Middle frontal gyrus (tissue), 1 donor: ENCODE measurements at regions not wholly inside any gene's neighbourhood (a gene's known extent, or its start where the extent isn't known, plus 50 kb on each side); places are given as distances from the start of the nearest gene placed in this dataset.

Experiments
- DNase-seq: peaks from one replicate; pipeline ENCODE4 v3.0.0-alpha.2; 2015; ENCODE audit warnings: low spot score; ENCODE audit errors: extremely low spot score

DNA sequence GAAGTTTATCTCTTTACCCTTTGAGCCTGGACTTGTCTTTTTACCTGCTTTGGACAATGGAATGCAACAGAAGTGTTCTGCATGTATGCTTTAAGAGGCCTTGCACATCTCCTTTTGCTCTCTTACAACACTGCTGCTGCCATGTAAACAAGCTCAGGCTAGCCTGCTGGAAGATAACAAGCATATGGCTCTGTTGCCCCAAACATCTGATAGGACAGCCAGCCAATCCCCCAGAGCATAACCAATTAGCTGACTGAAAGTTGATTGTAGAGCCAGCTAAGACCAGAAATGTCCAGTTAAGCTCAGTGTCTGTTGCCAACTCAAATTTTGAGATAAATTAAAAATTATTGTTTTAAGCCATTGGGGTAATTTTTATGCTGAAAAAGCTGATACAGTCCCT, 510.6 kb upstream of the CNKSR2 start:
- no peak for DNase-seq

DNA sequence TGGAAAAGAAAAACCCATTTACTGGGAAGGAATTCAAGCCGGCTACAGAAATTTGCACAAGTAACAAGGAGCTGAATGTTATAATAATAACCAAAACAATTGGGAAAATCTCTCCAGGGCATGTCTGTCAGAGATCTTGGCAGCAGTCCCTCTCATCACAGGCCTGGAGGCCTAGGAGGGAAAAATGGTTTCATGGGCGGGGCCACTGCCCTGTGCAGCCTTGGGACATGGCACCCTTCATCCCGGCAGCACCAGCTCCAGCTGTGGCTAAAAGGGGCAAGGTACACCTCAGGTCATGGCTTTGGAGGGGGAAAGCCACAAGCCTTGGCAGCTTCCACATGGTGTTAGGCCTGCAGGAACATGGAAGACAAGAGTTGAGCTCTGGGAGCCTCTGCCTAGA, 513.1 kb upstream of the CNKSR2 start:
- no peak for DNase-seq

DNA sequence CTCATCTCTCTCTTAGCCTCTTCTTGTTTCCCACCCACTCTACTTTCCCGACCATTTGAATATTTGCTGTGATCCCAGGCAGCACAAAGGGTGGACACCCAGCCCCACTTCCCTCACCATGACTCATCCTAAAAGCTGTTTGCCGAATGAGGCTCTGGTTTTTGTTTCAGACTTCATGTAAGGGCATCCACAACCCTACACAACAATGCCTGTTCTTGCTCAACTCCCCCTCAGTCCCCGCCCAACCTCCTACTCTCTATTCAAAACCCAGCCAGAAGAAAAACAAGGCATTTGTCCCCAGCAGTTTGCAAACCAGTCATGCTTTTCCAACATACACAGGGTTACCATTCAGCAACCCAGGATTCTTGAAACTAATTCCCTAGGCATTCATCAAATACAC, 516.5 kb upstream of the CNKSR2 start:
- DNase-seq: no peak

DNA sequence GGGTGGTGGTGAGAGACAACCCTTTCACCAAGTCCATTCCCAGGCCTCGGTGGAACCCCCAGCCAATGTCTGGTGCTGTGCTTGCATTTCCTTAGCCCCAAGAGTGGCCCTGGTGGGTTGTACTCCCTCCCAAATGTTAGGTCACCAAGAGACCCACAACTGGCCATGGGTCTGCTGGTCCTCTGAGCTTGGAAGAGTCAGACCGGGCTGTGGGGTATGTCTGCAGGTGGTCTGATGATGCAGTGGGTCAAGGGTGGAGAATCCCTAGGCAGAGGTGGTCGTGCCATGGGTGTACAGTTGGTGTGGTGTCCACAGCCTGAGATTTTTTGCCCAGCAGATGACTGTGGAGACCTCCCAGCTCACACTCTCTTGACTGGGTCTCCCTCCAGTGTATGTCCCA, 535.7 kb upstream of the CNKSR2 start:
- DNase-seq: no peak

DNA sequence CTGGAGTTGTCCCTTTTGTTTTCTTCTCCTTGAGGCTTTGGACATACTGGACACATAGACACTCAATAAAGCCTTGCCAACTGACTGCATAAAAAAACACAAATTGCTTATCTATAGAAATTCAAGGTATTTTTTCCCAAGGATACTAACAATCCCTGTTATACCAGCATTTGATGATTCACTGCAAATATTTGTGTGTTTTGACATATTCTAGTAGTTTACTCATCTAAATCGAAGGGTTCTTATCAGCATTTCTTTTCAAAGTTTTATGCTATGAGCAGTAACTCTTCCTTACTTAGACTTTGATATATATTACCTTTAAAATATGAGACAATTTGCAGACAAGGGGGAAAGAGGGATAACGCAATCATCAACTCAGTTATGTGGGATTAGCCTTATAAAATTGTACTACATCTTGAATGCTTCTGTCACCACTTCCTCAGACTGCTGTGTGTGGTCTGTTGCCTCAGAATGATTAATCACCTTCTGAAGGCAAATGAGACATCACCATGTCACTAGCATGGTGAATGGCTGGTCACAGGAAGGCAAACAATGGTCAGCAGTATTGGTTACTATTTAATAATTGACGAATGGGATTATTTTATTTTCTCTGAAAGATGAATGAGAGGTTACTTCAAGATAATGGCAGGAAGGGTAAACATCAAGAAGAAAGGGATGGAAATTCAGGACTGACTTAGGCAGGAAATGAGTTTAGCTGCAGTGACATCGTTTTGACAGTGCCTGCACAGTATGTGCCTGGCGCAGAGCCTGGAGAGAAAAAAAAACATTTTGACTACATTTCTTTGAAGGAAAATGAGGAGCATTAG, 544.3 kb upstream of the CNKSR2 start:
- DNase-seq: no peak

DNA sequence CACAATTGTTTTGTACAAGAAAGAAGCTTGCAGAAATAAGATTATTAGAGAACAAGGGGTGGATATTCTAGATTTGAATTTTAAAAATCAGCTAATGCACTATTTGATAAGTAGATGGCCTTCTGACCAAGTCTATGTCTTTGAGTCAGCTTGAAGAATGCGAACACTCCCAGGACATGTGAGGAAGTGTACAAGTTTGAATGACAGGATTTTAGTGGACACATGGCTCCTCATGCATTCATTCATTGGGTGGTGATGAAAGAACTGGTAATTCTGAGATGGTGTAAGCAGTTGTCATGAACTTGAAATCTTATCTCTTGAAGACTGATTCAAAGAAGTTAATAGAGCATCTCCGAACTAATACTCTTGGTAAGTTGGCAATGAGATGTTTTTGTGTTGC, 548.2 kb upstream of the CNKSR2 start:
- no peak for DNase-seq

DNA sequence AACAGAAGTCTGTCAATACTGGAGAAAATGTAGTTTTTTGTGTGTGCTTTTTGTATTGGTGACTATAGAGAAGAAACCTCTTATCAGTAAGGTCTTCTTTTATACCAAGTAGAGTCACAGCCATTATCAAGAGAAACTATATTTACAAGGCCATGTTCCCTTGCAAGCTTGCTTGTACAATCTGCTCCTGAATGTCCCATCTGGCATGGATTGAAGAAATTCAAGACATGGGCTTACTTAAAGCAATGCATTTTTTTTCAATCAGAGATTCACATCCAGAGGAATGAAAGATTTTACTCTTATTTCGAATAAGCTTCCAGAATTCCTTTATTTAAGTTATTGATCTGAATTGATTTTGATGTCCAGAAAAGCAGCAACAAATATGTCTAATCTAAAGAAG, 537.3 kb upstream of the RPS6KA3 start:
- no peak for DNase-seq

DNA sequence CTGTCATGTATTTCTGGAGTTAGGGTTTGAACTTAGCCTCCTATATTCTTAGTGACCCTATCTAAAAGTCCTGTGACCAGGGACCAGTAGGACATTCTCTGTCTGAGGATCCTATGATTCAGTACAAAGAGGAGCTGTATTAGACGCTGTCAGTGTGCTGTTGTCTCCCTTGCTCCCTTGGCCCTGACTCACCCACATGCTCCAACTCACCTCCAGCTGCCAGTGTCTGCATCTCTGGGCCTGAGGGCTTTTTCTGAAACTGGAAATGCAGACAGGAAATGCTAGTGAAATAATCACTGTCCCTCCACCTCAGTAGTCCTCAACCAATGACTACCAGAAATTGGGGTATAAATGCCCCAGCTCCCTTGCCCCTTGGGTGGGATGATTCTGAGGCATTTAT, 535.3 kb upstream of the RPS6KA3 start:
- no peak for DNase-seq

DNA sequence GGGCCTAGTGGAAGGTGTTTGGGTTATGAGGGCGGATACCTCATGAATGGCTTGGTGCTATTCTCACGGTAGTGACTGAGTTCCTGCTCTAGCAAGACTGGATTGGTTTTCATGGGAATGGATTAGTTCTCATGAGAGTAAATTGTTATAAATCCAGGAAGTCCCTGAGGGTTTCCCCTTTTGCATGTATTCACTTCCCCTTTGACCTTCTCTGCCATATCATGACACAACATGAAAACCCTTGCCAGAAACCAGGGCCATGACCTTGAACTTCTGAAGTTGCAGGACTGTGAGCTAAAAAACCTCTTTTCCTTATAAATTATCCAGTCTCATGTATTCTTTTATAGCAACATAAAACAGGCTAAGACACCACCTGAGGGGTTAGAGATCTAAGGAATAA, 529.7 kb upstream of the RPS6KA3 start:
- no peak for DNase-seq

DNA sequence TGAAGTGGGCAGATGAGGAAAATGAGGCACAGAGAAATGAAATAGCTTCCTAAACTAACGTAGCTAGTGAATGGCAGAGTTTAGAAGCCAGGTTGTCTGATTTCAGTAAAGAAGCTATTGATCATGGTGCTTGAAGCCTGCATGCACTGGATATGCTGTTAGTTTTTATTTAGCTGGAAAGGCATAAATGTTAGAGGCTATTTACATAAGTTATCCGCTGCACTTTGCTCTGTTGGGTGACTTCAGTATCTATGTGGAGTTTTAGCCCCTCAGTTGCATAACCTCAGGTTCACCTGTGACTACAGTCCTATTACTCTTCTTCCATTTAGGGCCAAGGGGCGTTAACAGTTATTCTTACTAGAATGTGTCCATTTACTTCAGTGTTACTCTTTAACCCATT, 522.4 kb upstream of the RPS6KA3 start:
- no peak for DNase-seq

DNA sequence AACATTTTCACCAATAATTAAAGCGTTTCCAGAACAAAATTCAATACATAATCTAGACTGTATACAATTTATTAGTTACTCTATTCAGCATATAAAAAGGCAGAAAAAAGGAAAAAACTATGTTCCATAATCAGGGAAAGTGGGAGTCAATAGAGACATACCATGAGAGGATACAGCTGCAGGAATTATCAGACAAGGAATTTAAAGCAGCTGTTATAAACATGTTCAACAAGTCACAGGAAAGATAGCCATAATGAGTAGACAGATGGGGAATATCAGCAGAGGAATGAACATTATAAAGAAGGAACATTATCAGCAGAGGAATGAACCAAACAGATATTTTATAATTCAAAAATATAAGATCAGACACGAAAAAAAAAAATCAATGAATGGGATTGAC, 500.6 kb upstream of the RPS6KA3 start:
- DNase-seq: no peak

DNA sequence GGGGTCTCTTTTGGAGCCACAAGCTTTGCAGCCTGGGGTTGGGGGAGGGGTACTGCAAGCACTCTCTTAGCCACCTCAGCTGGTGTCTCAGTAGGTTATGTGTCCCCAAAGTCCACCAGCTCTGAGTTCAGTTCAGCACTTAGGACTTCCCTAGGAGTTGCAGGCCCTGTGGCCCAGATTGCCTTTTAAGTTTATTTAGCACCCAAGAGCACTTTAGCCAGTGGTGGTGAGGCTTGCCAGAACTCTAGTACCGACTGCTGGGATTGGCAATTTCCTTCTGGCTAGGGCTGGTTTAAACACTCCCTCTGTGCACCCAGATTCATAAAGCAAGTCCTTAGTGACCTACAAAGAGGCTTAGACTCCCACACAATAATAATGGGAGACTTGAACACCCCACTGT, 489.9 kb upstream of the RPS6KA3 start:
- DNase-seq: no peak

DNA sequence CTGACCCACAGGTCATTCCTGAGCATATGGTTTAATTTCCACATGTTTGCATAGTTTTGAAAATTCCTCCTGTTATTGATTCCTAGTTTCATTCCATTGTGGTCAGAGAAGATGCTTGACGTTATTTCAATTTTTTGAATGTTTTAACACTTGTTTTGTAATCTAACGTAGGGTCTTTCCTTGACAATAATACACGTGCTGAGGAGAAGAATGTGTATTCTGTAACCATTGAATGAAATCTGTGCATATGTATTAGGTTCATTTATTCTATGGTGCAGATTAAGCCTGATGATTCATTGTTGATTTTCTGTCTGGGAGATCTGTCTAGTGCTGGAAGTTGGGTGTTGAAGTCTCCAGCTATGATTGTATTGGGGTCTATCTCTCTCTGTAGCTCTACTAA, 486.4 kb upstream of the RPS6KA3 start:
- no peak for DNase-seq

DNA sequence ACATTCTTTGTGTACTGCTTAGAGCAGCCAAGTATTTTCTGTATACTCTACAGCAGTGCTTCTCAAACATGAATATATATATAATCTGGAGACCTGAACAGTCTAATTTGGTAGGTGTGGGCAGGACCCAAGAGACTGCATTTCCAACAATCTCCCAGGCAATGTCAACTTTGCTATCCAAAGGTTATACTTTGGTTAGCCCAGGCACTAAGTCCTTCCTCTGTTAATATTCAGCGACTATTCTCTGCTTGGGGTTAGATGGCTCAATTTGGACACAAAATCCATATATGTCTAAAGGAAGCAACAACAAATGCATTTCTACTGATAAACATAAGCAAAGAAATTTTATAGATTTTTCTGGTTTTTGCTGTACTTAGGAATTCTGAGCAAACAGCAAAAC, 480.0 kb upstream of the RPS6KA3 start:
- no peak for DNase-seq

DNA sequence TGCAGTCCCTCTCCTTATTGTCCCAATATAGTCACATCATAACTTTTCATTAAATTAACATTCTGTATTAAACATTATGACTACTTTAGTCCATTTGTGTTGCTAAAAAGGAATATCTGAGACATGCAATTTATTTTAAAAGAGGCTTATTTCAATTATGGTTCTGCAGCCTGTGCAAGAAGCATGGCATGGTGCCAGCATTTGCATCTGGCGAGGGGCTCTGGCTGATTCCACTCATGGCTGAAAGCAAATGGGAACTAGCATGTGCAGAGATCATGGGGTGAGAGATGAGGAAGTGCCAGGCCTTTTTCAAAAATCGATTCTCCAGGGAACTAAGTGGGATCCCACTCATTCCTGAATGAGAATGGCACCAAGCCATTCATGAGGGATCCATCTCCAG, 476.3 kb upstream of the RPS6KA3 start:
- no peak for DNase-seq

DNA sequence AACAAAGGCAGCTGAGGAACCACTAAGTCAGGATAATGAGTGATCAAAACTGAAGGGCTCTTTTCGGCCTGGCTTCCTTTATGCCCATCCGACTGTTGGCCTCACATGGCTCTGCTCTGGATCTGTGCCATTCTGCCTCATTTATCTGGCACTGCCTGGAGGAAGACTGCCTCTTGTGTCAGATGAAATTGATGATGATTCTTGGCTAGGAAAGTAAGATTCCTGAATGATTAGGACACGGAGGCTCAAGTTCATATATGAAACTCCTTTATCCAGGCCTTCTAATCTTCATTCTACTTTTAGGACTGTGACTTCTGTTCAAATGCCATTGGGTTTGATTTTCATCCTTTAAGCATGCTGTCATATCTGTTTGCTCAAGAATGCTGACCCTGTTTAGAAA, 475.4 kb upstream of the RPS6KA3 start:
- DNase-seq: no peak

DNA sequence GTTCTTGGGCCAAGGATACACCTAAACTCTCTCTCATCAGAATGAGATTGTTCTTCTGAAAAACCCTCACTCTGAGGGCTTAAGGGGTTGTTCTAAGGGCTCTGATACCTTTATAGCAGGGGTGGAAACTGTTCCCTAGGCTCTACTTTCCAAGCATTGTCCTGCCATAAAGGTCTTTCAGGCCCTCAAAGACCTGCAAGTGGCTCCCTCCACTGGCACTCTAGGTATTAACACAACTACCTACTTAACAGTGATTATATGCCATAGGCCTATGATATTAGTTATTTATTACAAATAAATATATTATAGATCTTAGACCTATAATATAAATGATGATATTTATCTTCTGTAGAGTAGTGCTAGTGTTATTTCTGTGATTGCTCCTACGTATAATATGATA, 473.7 kb upstream of the RPS6KA3 start:
- no peak for DNase-seq

DNA sequence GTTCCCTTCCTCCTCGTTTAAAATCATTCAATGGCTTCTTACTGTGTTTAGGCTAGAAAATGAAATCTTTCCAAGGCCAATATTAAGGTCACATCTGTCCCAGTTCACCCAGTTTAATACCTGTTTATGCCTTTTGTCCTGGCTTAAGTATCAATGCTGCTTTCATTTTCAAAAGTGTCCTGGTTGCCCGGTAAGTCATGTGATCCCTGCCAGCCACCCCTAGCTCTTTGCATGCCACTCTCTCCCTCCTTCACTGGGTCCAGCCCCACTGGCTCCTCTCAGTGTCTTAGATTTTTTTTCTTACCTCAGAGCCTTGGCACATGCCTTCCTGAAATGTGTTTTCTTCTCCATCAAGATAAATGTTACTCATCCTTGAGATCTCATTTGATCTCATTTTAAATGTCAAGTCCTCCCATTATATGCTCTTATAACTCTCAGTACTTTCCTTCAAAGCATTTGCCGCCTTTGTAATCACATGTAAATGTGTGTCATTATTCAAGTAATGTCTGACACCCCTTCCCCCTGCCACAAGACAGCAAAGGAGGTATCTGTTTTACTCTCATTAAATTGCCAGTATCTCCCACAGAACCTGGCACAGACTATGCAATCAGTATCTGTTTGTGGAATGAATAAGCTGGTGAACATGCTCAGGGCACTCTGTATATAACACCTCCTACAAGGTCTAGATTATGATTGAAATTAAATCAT, 472.5 kb upstream of the RPS6KA3 start:
- DNase-seq: no peak

DNA sequence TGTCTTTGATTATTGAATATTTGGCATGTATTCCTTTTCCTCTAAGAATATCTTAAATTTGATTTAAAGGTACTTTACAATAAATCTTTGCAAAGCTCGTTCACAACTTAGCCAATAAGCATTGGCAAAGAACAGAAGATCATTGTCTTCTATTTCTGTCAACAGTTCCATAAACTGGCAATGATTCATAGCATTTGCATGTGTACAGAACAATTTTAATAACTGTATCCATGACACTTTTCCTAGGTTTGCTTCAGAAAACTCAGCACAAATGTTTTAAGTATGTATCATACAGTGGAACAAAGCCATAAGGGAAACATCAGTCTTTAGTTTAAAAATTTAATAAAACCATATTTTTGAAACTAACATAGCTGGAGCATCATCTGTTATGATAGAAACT, 462.7 kb upstream of the RPS6KA3 start:
- DNase-seq: no peak

DNA sequence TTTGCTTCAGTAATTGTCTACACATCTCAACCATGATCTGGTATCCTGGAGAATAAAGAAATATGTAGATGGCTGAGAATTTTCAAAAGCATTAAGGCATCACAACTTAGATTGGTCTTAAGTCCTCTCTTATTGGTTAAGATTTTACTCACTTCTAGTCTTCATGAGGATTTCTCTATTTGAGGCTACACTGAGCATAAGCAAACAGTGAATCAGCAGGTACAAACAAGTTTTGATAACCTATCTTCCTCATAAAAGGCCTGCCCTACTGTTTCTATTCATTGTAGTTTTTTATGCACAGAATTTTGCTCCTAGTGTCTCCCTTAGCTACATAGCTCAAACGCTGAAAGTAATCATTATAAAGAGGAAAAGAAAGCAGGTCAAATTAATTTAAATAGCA, 460.7 kb upstream of the RPS6KA3 start:
- no peak for DNase-seq

DNA sequence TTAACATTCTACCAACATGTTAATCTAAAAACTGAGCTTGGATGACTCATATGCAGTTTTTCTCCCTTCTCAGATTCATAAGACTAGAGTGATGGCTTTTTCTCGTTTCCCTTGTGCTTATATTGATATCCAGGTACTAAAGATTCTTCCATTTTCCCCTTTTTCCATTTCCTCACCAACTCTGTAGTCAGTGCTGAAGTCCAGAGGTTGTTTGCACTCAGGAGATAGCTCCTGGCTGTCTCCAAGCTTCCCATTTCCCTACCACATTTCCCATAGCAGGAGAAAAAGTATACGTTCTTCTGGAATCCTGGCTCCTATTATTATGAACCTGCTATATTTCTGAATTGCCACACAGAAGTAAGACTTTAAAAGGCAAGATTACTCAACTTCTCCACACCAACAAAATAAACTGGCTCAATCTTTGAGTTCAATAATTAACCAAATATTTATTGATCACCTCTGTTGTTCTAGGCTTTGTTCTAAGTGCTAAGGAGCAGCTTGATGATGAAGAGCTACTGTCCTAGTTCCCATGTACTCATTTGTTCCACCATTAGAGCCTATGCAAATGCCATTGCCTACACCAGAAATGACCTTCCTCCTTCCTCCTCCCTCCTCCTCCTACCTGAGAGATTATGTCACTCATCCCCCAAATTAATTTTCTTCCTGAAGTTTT, 454.4 kb upstream of the RPS6KA3 start:
- DNase-seq: no peak

DNA sequence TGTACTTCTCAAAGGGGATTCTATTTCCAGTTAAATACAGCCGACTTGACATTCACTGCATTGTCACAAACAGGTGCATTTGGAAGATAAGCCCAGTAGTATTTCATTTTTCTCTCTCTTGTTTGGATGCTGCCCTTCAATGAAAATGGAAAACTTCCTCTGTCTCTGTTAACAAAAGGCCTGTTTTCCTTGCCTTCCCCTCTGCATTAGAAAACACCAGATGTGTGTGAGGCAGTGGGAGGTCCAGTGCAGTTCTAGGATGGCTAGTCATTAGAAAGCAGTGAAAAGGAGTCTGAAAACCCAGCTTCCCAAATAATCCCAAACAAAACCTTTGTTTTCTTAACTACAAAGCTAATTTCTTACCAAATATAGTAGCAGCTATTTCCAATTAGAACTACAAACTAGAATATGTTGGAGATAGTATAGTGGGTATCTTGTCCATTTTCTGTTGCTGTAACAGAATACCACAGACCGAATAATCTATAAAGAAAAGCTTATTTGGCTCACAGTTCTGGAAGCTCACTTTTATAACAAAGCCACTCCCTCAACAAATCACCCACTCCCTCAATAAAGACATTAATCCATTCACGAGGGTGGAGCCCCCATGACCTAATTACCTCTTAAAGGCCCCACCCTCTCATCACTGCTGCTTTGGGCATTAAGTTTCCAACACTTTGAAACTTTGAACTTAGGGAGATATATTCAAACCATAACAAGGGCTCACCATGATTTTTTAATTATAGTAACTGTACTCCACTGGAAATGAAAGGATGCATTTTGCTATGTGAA, 452.1 kb upstream of the RPS6KA3 start:
- no peak for DNase-seq
